ENCODE measurements at regions not wholly inside any gene's neighbourhood (a gene's known extent, or its start where the extent isn't known, plus 50 kb on each side); places are given as distances from the start of the nearest gene placed in this dataset.

DNA sequence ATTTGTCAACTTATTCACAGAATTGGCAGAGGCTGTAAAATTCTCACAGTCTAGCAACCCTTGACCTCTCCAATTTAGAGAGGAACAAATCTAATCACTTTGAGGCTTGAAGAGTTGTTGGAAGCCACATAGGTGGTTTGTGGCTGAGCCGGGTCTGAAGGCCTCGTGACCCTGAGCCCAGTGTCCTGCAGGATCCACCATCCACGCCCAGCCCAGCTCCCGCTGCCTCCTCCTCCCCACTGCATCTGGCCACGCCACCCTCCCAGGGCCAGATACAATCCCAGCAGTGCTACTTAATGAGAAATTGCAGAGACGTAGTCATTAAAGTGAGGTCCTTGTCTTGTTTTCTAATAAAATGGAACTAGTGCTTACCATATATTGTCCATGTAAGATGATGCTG is 81.4 kb upstream of the SHH start:
- peaks cover 6% of the 10 kb centered on the region; the same call in 2 of the 3 replicates for H3K9me3 ChIP-seq
- CTCF ChIA-PET = no interaction called here
- 87% methylated on average over 6 of the region's 6 CpGs for WGBS (ENCODE audit: missing lambda C conversion rate)
- FAIRE-seq (no peak), ATAC-seq (no peak), DNase-seq (ENCODE audit: low read depth in 1 of 2, low spot score in 1 of 2) (no peak)
- no peak for TF ChIP-seq KDM5A (IDR thresholded peaks at IDR 0.05)
- TF ChIP-seq, protein P1, sequence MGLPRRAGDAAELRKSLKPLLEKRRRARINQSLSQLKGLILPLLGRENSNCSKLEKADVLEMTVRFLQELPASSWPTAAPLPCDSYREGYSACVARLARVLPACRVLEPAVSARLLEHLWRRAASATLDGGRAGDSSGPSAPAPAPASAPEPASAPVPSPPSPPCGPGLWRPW (IDR thresholded peaks at IDR 0.05) = no peak
- TF ChIP-seq SMC3 (IDR thresholded peaks at IDR 0.05) = no peak
- TF ChIP-seq TFCP2L1 (CRISPR knock-in tag; IDR thresholded peaks at IDR 0.05) = no peak
- TF ChIP-seq ZFP36 (IDR thresholded peaks at IDR 0.05; ENCODE audit: borderline replicate concordance, partially characterized antibody) = no peak
- TF ChIP-seq, protein P2, sequence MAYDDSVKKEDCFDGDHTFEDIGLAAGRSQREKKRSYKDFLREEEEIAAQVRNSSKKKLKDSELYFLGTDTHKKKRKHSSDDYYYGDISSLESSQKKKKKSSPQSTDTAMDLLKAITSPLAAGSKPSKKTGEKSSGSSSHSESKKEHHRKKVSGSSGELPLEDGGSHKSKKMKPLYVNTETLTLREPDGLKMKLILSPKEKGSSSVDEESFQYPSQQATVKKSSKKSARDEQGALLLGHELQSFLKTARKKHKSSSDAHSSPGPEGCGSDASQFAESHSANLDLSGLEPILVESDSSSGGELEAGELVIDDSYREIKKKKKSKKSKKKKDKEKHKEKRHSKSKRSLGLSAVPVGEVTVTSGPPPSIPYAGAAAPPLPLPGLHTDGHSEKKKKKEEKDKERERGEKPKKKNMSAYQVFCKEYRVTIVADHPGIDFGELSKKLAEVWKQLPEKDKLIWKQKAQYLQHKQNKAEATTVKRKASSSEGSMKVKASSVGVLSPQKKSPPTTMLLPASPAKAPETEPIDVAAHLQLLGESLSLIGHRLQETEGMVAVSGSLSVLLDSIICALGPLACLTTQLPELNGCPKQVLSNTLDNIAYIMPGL (CRISPR knock-in tag; IDR thresholded peaks at IDR 0.05; ENCODE audit: borderline replicate concordance) = no peak
- TF ChIP-seq HOXB13 (CRISPR knock-in tag; IDR thresholded peaks at IDR 0.05; ENCODE audit: low read depth) = no peak
- TF ChIP-seq MYC (IDR thresholded peaks at IDR 0.05; ENCODE audit: borderline replicate concordance, low read length) = no peak
- TF ChIP-seq POLR2AphosphoS2 (conservative IDR thresholded peaks at IDR 0.05; ENCODE audit: low read length) = no peak
- TF ChIP-seq PHF8 (IDR thresholded peaks at IDR 0.05; ENCODE audit: borderline replicate concordance, low read depth) = no peak
- no peak for TF ChIP-seq MAZ (IDR thresholded peaks at IDR 0.05; ENCODE audit: borderline replicate concordance, low read depth, low read length)
- TF ChIP-seq, protein P3, sequence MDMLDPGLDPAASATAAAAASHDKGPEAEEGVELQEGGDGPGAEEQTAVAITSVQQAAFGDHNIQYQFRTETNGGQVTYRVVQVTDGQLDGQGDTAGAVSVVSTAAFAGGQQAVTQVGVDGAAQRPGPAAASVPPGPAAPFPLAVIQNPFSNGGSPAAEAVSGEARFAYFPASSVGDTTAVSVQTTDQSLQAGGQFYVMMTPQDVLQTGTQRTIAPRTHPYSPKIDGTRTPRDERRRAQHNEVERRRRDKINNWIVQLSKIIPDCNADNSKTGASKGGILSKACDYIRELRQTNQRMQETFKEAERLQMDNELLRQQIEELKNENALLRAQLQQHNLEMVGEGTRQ (IDR thresholded peaks at IDR 0.05) = no peak
- no peak for TF ChIP-seq EHMT2 (IDR thresholded peaks at IDR 0.05; ENCODE audit: low read depth)
- TF ChIP-seq CHD2 (IDR thresholded peaks at IDR 0.05; ENCODE audit: low read length, partially characterized antibody) = no peak
- TF ChIP-seq EHF (CRISPR knock-in tag; IDR thresholded peaks at IDR 0.05) = no peak
- TF ChIP-seq NPAS2 (CRISPR knock-in tag; IDR thresholded peaks at IDR 0.05; ENCODE audit: borderline replicate concordance) = no peak
- no peak for TF ChIP-seq RARB (CRISPR knock-in tag; IDR thresholded peaks at IDR 0.05)
- TF ChIP-seq FOSB (CRISPR knock-in tag; IDR thresholded peaks at IDR 0.05) = no peak
- no peak overlapping the region for H3K4me3 ChIP-seq
- H3K27ac ChIP-seq = peak overlapping the region in 1 of 2 experiments; percentile 29; a peak in 1 of 6 replicates
- H3K4me2 ChIP-seq = no peak overlapping the region
- H3K4me1 ChIP-seq = peaks cover 22% of the 10 kb centered on the region
- POLR2A ChIA-PET = no interaction called here

DNA sequence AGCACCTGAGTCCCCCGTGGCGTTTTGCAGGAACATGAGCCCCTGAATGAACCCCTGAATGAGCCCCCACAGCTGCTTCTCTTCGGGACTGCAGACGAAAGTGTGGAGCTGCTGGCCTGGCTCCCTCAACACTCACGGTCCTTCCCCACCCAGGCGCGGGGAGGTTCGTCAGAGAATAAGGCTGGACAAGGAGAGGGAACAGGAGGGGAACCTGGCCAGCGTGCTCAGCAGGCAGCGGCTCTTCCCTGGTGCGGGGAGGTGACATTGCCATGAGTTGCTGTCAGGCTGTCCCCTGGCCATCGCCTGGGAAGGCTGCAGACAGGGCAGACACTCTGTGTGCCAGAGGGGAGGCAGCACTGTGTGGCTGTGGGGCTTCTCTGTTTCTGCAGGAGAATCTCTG is 80.9 kb upstream of the SHH start:
- DNase-seq (ENCODE audit: low read depth in 1 of 2, low spot score in 1 of 2) (no peak), FAIRE-seq (no peak), ATAC-seq (peak in 1 of 2 experiments; percentile 35; a peak in 3 of 6 replicates)
- peaks cover 5% of the 10 kb centered on the region; the same call in 1 of the 3 replicates for H3K9me3 ChIP-seq
- TF ChIP-seq HOXB13 (CRISPR knock-in tag; IDR thresholded peaks at IDR 0.05; ENCODE audit: low read depth) (no peak), NPAS2 (CRISPR knock-in tag; IDR thresholded peaks at IDR 0.05; ENCODE audit: borderline replicate concordance) (no peak), JUN (IDR thresholded peaks at IDR 0.05) (no peak), FOXS1 (CRISPR knock-in tag; IDR thresholded peaks at IDR 0.05) (no peak), MAZ (IDR thresholded peaks at IDR 0.05; ENCODE audit: borderline replicate concordance, low read depth, low read length) (no peak), ZNF302 (CRISPR knock-in tag; IDR thresholded peaks at IDR 0.05) (no peak), BHLHE40 (IDR thresholded peaks at IDR 0.05; ENCODE audit: low read depth, low read length) (no peak), NFE2L2 (conservative IDR thresholded peaks at IDR 0.05; ENCODE audit: low read length) (no peak), KDM5A (IDR thresholded peaks at IDR 0.05) (no peak), GATA3 (IDR thresholded peaks at IDR 0.05; ENCODE audit: borderline replicate concordance) (no peak), JUNB (IDR thresholded peaks at IDR 0.05) (no peak), FOSL2 (IDR thresholded peaks at IDR 0.05) (no peak), FOSL2 (CRISPR knock-in tag; IDR thresholded peaks at IDR 0.05) (no peak)
- TF ChIP-seq, protein P4, sequence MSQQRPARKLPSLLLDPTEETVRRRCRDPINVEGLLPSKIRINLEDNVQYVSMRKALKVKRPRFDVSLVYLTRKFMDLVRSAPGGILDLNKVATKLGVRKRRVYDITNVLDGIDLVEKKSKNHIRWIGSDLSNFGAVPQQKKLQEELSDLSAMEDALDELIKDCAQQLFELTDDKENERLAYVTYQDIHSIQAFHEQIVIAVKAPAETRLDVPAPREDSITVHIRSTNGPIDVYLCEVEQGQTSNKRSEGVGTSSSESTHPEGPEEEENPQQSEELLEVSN (IDR thresholded peaks at IDR 0.05; ENCODE audit: borderline replicate concordance, low read depth) = no peak
- TF ChIP-seq, protein P1 (IDR thresholded peaks at IDR 0.05) = no peak
- TF ChIP-seq, protein P3 (IDR thresholded peaks at IDR 0.05) = no peak
- TF ChIP-seq, protein P5, sequence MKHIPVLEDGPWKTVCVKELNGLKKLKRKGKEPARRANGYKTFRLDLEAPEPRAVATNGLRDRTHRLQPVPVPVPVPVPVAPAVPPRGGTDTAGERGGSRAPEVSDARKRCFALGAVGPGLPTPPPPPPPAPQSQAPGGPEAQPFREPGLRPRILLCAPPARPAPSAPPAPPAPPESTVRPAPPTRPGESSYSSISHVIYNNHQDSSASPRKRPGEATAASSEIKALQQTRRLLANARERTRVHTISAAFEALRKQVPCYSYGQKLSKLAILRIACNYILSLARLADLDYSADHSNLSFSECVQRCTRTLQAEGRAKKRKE (CRISPR knock-in tag; IDR thresholded peaks at IDR 0.05; ENCODE audit: low read depth) = no peak
- CTCF ChIA-PET = no interaction called here
- POLR2A ChIA-PET = no interaction called here
- peaks cover 22% of the 10 kb centered on the region for H3K4me1 ChIP-seq
- H3K27ac ChIP-seq = peak overlapping the region in 1 of 2 experiments; percentile 29; a peak in 1 of 6 replicates
- no peak overlapping the region for H3K4me2 ChIP-seq
- WGBS (ENCODE audit: missing lambda C conversion rate) = 79% methylated on average over 10 of the region's 12 CpGs
- no peak overlapping the region for H3K4me3 ChIP-seq
